H1 (cell line): ENCODE measurements at regions not wholly inside any gene's neighbourhood (a gene's known extent, or its start where the extent isn't known, plus 50 kb on each side); places are given as distances from the start of the nearest gene placed in this dataset.

Experiments used
- BCL11A ChIP-seq, 2 experiments: IDR thresholded peaks; one replicate each; pipeline ENCODE4 v1.6.1; 2011; ENCODE audit warnings: low read depth in 2 of 2, low read length in 2 of 2, mild to moderate bottlenecking in 2 of 2
- JUND ChIP-seq: IDR thresholded peaks from 2 replicates; pipeline ENCODE4 v1.6.1; 2011; ENCODE audit warnings: mild to moderate bottlenecking, improper control_type of control experiment, low read length
- SIX5 ChIP-seq: IDR thresholded peaks from 2 replicates; pipeline ENCODE4 v1.6.1; 2011; ENCODE audit warnings: mild to moderate bottlenecking, low read depth, low read length
- TF ChIP-seq, protein P1 (sequence below): fragments of 300-600 bp; sonication (generic); IDR thresholded peaks from 2 replicates; pipeline ENCODE4 v1.7.1; 2012; ENCODE audit warnings: low read length, moderate library complexity, mild to moderate bottlenecking, inconsistent platforms; ENCODE audit not compliant: insufficient replicate concordance
- TF ChIP-seq, protein P2 (sequence below): IDR thresholded peaks from 2 replicates; pipeline ENCODE4 v1.6.1; 2011; ENCODE audit warnings: low read length, improper control_type of control experiment

GRCh38 chr9:108639696-108640095 is 216.1 kb downstream of the ACTL7B start (continued):
- TF ChIP-seq, protein P1, sequence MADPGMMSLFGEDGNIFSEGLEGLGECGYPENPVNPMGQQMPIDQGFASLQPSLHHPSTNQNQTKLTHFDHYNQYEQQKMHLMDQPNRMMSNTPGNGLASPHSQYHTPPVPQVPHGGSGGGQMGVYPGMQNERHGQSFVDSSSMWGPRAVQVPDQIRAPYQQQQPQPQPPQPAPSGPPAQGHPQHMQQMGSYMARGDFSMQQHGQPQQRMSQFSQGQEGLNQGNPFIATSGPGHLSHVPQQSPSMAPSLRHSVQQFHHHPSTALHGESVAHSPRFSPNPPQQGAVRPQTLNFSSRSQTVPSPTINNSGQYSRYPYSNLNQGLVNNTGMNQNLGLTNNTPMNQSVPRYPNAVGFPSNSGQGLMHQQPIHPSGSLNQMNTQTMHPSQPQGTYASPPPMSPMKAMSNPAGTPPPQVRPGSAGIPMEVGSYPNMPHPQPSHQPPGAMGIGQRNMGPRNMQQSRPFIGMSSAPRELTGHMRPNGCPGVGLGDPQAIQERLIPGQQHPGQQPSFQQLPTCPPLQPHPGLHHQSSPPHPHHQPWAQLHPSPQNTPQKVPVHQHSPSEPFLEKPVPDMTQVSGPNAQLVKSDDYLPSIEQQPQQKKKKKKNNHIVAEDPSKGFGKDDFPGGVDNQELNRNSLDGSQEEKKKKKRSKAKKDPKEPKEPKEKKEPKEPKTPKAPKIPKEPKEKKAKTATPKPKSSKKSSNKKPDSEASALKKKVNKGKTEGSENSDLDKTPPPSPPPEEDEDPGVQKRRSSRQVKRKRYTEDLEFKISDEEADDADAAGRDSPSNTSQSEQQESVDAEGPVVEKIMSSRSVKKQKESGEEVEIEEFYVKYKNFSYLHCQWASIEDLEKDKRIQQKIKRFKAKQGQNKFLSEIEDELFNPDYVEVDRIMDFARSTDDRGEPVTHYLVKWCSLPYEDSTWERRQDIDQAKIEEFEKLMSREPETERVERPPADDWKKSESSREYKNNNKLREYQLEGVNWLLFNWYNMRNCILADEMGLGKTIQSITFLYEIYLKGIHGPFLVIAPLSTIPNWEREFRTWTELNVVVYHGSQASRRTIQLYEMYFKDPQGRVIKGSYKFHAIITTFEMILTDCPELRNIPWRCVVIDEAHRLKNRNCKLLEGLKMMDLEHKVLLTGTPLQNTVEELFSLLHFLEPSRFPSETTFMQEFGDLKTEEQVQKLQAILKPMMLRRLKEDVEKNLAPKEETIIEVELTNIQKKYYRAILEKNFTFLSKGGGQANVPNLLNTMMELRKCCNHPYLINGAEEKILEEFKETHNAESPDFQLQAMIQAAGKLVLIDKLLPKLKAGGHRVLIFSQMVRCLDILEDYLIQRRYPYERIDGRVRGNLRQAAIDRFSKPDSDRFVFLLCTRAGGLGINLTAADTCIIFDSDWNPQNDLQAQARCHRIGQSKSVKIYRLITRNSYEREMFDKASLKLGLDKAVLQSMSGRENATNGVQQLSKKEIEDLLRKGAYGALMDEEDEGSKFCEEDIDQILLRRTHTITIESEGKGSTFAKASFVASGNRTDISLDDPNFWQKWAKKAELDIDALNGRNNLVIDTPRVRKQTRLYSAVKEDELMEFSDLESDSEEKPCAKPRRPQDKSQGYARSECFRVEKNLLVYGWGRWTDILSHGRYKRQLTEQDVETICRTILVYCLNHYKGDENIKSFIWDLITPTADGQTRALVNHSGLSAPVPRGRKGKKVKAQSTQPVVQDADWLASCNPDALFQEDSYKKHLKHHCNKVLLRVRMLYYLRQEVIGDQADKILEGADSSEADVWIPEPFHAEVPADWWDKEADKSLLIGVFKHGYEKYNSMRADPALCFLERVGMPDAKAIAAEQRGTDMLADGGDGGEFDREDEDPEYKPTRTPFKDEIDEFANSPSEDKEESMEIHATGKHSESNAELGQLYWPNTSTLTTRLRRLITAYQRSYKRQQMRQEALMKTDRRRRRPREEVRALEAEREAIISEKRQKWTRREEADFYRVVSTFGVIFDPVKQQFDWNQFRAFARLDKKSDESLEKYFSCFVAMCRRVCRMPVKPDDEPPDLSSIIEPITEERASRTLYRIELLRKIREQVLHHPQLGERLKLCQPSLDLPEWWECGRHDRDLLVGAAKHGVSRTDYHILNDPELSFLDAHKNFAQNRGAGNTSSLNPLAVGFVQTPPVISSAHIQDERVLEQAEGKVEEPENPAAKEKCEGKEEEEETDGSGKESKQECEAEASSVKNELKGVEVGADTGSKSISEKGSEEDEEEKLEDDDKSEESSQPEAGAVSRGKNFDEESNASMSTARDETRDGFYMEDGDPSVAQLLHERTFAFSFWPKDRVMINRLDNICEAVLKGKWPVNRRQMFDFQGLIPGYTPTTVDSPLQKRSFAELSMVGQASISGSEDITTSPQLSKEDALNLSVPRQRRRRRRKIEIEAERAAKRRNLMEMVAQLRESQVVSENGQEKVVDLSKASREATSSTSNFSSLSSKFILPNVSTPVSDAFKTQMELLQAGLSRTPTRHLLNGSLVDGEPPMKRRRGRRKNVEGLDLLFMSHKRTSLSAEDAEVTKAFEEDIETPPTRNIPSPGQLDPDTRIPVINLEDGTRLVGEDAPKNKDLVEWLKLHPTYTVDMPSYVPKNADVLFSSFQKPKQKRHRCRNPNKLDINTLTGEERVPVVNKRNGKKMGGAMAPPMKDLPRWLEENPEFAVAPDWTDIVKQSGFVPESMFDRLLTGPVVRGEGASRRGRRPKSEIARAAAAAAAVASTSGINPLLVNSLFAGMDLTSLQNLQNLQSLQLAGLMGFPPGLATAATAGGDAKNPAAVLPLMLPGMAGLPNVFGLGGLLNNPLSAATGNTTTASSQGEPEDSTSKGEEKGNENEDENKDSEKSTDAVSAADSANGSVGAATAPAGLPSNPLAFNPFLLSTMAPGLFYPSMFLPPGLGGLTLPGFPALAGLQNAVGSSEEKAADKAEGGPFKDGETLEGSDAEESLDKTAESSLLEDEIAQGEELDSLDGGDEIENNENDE, result no peak
- TF ChIP-seq JUND, result no peak
- TF ChIP-seq, protein P2, sequence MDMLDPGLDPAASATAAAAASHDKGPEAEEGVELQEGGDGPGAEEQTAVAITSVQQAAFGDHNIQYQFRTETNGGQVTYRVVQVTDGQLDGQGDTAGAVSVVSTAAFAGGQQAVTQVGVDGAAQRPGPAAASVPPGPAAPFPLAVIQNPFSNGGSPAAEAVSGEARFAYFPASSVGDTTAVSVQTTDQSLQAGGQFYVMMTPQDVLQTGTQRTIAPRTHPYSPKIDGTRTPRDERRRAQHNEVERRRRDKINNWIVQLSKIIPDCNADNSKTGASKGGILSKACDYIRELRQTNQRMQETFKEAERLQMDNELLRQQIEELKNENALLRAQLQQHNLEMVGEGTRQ, result no peak
- TF ChIP-seq SIX5, result no peak
- TF ChIP-seq BCL11A (IDR thresholded peaks at IDR 0.05; ENCODE audit: low read depth in 2 of 2, low read length in 2 of 2), result no peak
